ENCODE measurements at regions not wholly inside any gene's neighbourhood (a gene's known extent, or its start where the extent isn't known, plus 50 kb on each side); places are given as distances from the start of the nearest gene placed in this dataset.

DNA sequence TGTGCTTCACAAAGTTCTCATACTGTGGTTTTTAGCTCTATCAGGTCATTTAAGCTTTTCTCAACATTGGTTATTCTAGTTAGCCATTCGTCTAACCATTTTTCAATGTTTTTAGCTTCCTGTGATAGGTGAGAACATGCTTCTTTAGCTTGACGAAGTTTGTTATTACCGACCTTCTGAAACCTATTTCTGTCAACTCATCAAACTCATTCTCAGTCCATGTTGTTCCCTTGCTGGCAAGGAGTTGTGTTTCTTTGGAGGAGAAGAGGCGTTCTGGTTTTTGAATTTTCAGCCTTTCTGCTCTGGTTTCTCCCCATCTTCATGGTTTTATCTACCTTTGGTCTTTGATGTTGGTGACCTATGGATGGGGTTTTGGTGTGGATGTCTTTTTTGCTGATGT, 120.9 kb downstream of the NFKBIZ start:
- TF ChIP-seq, protein P1, sequence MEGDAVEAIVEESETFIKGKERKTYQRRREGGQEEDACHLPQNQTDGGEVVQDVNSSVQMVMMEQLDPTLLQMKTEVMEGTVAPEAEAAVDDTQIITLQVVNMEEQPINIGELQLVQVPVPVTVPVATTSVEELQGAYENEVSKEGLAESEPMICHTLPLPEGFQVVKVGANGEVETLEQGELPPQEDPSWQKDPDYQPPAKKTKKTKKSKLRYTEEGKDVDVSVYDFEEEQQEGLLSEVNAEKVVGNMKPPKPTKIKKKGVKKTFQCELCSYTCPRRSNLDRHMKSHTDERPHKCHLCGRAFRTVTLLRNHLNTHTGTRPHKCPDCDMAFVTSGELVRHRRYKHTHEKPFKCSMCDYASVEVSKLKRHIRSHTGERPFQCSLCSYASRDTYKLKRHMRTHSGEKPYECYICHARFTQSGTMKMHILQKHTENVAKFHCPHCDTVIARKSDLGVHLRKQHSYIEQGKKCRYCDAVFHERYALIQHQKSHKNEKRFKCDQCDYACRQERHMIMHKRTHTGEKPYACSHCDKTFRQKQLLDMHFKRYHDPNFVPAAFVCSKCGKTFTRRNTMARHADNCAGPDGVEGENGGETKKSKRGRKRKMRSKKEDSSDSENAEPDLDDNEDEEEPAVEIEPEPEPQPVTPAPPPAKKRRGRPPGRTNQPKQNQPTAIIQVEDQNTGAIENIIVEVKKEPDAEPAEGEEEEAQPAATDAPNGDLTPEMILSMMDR (IDR thresholded peaks at IDR 0.05), result no peak
- TF ChIP-seq POLR2A (IDR thresholded peaks at IDR 0.05), result no peak

Data from Peyer's patch (tissue), 4 donors.